GM23338 (cell line): ENCODE measurements at regions not wholly inside any gene's neighbourhood (a gene's known extent, or its start where the extent isn't known, plus 50 kb on each side); places are given as distances from the start of the nearest gene placed in this dataset.

Experiments
- ATAC-seq: fragments of 200-7000 bp; cut with Tn5 transposase; 3 replicates; pipeline ENCODE4 v1.9.1; 2020
- DNase-seq: peaks from one replicate; pipeline ENCODE4 v3.0.0-alpha.2; 2015; ENCODE audit warnings: low spot score
- H2AFZ ChIP-seq: fragments of 200-600 bp; sonication (generic); 2 replicates; pipeline ENCODE4 v1.8.0; 2016; ENCODE audit warnings: antibody characterized with exemption, mild to moderate bottlenecking, moderate library complexity
- H3F3A ChIP-seq: fragments of 200-600 bp; sonication (generic); replicated peaks from 2 replicates; pipeline ENCODE4 v1.8.0; 2017; ENCODE audit warnings: antibody characterized with exemption, mixed run types, low read depth
- H3K27ac ChIP-seq: fragments of 200-600 bp; sonication (generic); 2 replicates; pipeline ENCODE4 v1.6.1; 2016; ENCODE audit warnings: low read depth
- H3K27me3 ChIP-seq: fragments of 200-600 bp; sonication (generic); 2 replicates; pipeline ENCODE4 v1.8.0; 2016; ENCODE audit warnings: mild to moderate bottlenecking, mixed run types, moderate library complexity; ENCODE audit not compliant: insufficient read depth
- H3K36me3 ChIP-seq: fragments of 200-600 bp; sonication (generic); 2 replicates; pipeline ENCODE4 v1.8.0; 2016; ENCODE audit warnings: mild to moderate bottlenecking; ENCODE audit not compliant: insufficient read depth
- H3K4me1 ChIP-seq: fragments of 200-600 bp; sonication (generic); 2 replicates; pipeline ENCODE4 v1.8.0; 2016; ENCODE audit warnings: mild to moderate bottlenecking, moderate library complexity; ENCODE audit not compliant: insufficient read depth
- H3K4me2 ChIP-seq: fragments of 200-600 bp; sonication (generic); 2 replicates; pipeline ENCODE4 v1.7.1; 2017; ENCODE audit warnings: mixed run types
- H3K4me3 ChIP-seq: fragments of 200-600 bp; sonication (generic); 2 replicates; pipeline ENCODE4 v1.6.1; 2016; ENCODE audit warnings: mixed run types
- H3K79me2 ChIP-seq: fragments of 200-600 bp; sonication (generic); replicated peaks from 2 replicates; pipeline ENCODE4 v1.8.0; 2017; ENCODE audit warnings: mild to moderate bottlenecking; ENCODE audit not compliant: insufficient read depth
- H3K9me2 ChIP-seq: fragments of 200-600 bp; sonication (generic); 2 replicates; pipeline ENCODE4 v1.8.0; 2017; ENCODE audit not compliant: insufficient read depth
- H4K20me1 ChIP-seq: fragments of 200-600 bp; sonication (generic); replicated peaks from 2 replicates; pipeline ENCODE4 v1.8.0; 2017; ENCODE audit warnings: mild to moderate bottlenecking; ENCODE audit not compliant: insufficient read depth
- H3K27ac Mint-ChIP-seq: 2 replicates; pipeline ENCODE4 v1.8.0; 2020; ENCODE audit warnings: inconsistent platforms, mild to moderate bottlenecking, moderate library complexity, mixed read lengths
- H3K27me3 Mint-ChIP-seq: 3 replicates; pipeline ENCODE4 v1.8.0; 2022; ENCODE audit warnings: low read depth, mild to moderate bottlenecking, moderate library complexity, mixed read lengths, inconsistent platforms; ENCODE audit not compliant: insufficient read depth, poor library complexity
- H3K36me3 Mint-ChIP-seq: 3 replicates; pipeline ENCODE4 v1.8.0; 2021; ENCODE audit warnings: low read depth, mild to moderate bottlenecking, inconsistent platforms, moderate library complexity, mixed read lengths
- H3K4me1 Mint-ChIP-seq: 3 replicates; pipeline ENCODE4 v1.8.0; 2020; ENCODE audit warnings: mild to moderate bottlenecking, inconsistent platforms, mixed read lengths
- H3K4me3 Mint-ChIP-seq: 3 replicates; pipeline ENCODE4 v1.8.0; 2021; ENCODE audit warnings: moderate library complexity, mild to moderate bottlenecking, inconsistent platforms, mixed read lengths
- H3K9me3 Mint-ChIP-seq: 3 replicates; pipeline ENCODE4 v1.8.0; 2020; ENCODE audit warnings: moderate library complexity, mild to moderate bottlenecking, inconsistent platforms, mixed read lengths
- CREB1 ChIP-seq: fragments of 250-450 bp; sonication (Bioruptor Pico); IDR thresholded peaks from 2 replicates; pipeline ENCODE4 v1.5.0; 2020; ENCODE audit warnings: low read depth, mild to moderate bottlenecking, moderate library complexity
- CTCF ChIP-seq, 2 experiments: fragments of 200-600 bp in 1 of 2; sonication (generic) in 1 of 2; conservative IDR thresholded peaks; 2 replicates each; pipeline versions ENCODE4 v1.5.1 to v1.6.1; 2016 to 2017; ENCODE audit warnings: antibody characterized with exemption in 2 of 2, low read depth in 2 of 2, mild to moderate bottlenecking in 2 of 2, moderate library complexity in 1 of 2
- EZH2 ChIP-seq: fragments of 200-600 bp; sonication (generic); IDR thresholded peaks from one replicate; pipeline ENCODE4 v1.8.0; 2017; ENCODE audit warnings: antibody characterized with exemption, mild to moderate bottlenecking, low read depth; ENCODE audit not compliant: unreplicated experiment
- EZH2phosphoT487 ChIP-seq: fragments of 200-600 bp; sonication (generic); IDR thresholded peaks from one replicate; pipeline ENCODE4 v1.8.1; 2018; ENCODE audit warnings: antibody characterized with exemption; ENCODE audit not compliant: unreplicated experiment
- JUNB ChIP-seq: IDR thresholded peaks from one replicate; pipeline ENCODE4 v1.6.1; 2016; ENCODE audit warnings: antibody characterized with exemption; ENCODE audit not compliant: unreplicated experiment
- NANOG ChIP-seq: IDR thresholded peaks from 2 replicates; pipeline ENCODE4 v1.6.1; 2016; ENCODE audit warnings: antibody characterized with exemption, borderline replicate concordance
- POLR2AphosphoS5 ChIP-seq: IDR thresholded peaks from 2 replicates; pipeline ENCODE4 v1.6.1; 2016; ENCODE audit warnings: antibody characterized with exemption, low read depth
- REST ChIP-seq: IDR thresholded peaks from one replicate; pipeline ENCODE4 v1.6.1; 2018; ENCODE audit warnings: antibody characterized with exemption; ENCODE audit not compliant: unreplicated experiment
- STAT1 ChIP-seq: IDR thresholded peaks from one replicate; pipeline ENCODE4 v1.6.1; 2016; ENCODE audit warnings: antibody characterized with exemption; ENCODE audit not compliant: unreplicated experiment
- ZNF114 ChIP-seq: fragments of 250-450 bp; sonication (Bioruptor Pico); IDR thresholded peaks from 2 replicates; pipeline ENCODE4 v1.5.0; 2020; ENCODE audit warnings: mild to moderate bottlenecking, moderate library complexity
- ZNF331 ChIP-seq: fragments of 250-450 bp; sonication (Bioruptor Pico); IDR thresholded peaks from 2 replicates; pipeline ENCODE4 v1.5.0; 2020; ENCODE audit warnings: low read depth, mild to moderate bottlenecking, moderate library complexity
- TF ChIP-seq, protein P1 (sequence below): fragments of 250-450 bp; sonication (Bioruptor Pico); IDR thresholded peaks from 2 replicates; pipeline ENCODE4 v1.5.0; 2020; ENCODE audit warnings: mild to moderate bottlenecking, moderate library complexity

- Histone ChIP-seq H3K4me3 (no peak overlapping the region), H3K4me1 (no peaks in the 10 kb centered on the region), H3K79me2 (no peaks in the 10 kb centered on the region), H3K4me2 (no peak overlapping the region), H3K27ac (no peak overlapping the region), H3K27me3 (no peaks in the 10 kb centered on the region), H3K9me2 (no peaks in the 10 kb centered on the region), H3F3A (no peaks in the 10 kb centered on the region), H4K20me1 (no peaks in the 10 kb centered on the region), H3K36me3 (no peaks in the 10 kb centered on the region), H2AFZ (no peak overlapping the region)
- Mint-ChIP-seq H3K27me3 (no peaks in the 10 kb centered on the region), H3K27ac (no peak overlapping the region), H3K4me1 (no peaks in the 10 kb centered on the region), H3K4me3 (no peak overlapping the region), H3K9me3 (no peaks in the 10 kb centered on the region), H3K36me3 (no peaks in the 10 kb centered on the region)
- ATAC-seq, result no peak
- TF ChIP-seq ZNF114 (CRISPR knock-in tag), result no peak
- no peak for TF ChIP-seq POLR2AphosphoS5
- no peak for TF ChIP-seq CREB1 (CRISPR knock-in tag)
- no peak for TF ChIP-seq JUNB
- no peak for DNase-seq
These were observed 91.2 kb upstream of the ABI3BP start for GRCh38 chr3:101084404-101084803.

DNA sequence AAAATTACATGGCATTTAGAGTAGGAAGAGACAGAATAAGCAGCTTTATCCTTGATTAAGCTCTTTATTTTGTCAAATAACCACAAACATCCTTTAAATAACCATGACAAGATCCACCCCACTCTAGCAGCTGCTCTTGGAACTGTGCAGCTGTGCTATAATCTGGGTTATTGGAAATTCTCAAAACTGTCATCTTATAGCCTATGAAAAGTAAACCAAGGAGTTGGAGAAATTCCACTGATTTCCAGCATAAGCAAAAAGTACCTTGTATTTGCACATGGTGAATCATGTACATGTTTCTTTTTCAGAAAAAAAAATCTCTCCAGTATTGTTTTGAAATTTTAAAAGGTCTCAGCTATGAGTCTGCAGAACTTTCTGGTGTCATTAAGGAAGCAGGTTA is 88.8 kb upstream of the ABI3BP start:
- no peaks in the 10 kb centered on the region for H3K27me3 ChIP-seq
- H3K79me2 ChIP-seq, result no peaks in the 10 kb centered on the region
- Mint-ChIP-seq H3K27me3 (no peaks in the 10 kb centered on the region), H3K27ac (no peak overlapping the region), H3K9me3 (no peaks in the 10 kb centered on the region), H3K4me3 (no peak overlapping the region), H3K36me3 (no peaks in the 10 kb centered on the region), H3K4me1 (no peaks in the 10 kb centered on the region)
- no peaks in the 10 kb centered on the region for H3F3A ChIP-seq
- no peak for ATAC-seq
- H3K4me2 ChIP-seq, result no peak overlapping the region
- no peaks in the 10 kb centered on the region for H3K4me1 ChIP-seq
- no peak overlapping the region for H3K27ac ChIP-seq
- H2AFZ ChIP-seq, result no peak overlapping the region
- H3K9me2 ChIP-seq, result no peaks in the 10 kb centered on the region
- H3K36me3 ChIP-seq, result no peaks in the 10 kb centered on the region
- H4K20me1 ChIP-seq, result no peaks in the 10 kb centered on the region
- DNase-seq, result no peak
- H3K4me3 ChIP-seq, result no peak overlapping the region
- no peak for TF ChIP-seq CTCF (conservative IDR thresholded peaks at IDR 0.05; ENCODE audit: low read depth in 2 of 2)
- TF ChIP-seq JUNB, result no peak
- no peak for TF ChIP-seq STAT1
- no peak for TF ChIP-seq EZH2phosphoT487
- no peak for TF ChIP-seq ZNF114 (CRISPR knock-in tag)
- no peak for TF ChIP-seq EZH2
- TF ChIP-seq NANOG, result no peak
- no peak for TF ChIP-seq CREB1 (CRISPR knock-in tag)
- TF ChIP-seq POLR2AphosphoS5, result no peak
- no peak for TF ChIP-seq REST
- TF ChIP-seq, protein P1, sequence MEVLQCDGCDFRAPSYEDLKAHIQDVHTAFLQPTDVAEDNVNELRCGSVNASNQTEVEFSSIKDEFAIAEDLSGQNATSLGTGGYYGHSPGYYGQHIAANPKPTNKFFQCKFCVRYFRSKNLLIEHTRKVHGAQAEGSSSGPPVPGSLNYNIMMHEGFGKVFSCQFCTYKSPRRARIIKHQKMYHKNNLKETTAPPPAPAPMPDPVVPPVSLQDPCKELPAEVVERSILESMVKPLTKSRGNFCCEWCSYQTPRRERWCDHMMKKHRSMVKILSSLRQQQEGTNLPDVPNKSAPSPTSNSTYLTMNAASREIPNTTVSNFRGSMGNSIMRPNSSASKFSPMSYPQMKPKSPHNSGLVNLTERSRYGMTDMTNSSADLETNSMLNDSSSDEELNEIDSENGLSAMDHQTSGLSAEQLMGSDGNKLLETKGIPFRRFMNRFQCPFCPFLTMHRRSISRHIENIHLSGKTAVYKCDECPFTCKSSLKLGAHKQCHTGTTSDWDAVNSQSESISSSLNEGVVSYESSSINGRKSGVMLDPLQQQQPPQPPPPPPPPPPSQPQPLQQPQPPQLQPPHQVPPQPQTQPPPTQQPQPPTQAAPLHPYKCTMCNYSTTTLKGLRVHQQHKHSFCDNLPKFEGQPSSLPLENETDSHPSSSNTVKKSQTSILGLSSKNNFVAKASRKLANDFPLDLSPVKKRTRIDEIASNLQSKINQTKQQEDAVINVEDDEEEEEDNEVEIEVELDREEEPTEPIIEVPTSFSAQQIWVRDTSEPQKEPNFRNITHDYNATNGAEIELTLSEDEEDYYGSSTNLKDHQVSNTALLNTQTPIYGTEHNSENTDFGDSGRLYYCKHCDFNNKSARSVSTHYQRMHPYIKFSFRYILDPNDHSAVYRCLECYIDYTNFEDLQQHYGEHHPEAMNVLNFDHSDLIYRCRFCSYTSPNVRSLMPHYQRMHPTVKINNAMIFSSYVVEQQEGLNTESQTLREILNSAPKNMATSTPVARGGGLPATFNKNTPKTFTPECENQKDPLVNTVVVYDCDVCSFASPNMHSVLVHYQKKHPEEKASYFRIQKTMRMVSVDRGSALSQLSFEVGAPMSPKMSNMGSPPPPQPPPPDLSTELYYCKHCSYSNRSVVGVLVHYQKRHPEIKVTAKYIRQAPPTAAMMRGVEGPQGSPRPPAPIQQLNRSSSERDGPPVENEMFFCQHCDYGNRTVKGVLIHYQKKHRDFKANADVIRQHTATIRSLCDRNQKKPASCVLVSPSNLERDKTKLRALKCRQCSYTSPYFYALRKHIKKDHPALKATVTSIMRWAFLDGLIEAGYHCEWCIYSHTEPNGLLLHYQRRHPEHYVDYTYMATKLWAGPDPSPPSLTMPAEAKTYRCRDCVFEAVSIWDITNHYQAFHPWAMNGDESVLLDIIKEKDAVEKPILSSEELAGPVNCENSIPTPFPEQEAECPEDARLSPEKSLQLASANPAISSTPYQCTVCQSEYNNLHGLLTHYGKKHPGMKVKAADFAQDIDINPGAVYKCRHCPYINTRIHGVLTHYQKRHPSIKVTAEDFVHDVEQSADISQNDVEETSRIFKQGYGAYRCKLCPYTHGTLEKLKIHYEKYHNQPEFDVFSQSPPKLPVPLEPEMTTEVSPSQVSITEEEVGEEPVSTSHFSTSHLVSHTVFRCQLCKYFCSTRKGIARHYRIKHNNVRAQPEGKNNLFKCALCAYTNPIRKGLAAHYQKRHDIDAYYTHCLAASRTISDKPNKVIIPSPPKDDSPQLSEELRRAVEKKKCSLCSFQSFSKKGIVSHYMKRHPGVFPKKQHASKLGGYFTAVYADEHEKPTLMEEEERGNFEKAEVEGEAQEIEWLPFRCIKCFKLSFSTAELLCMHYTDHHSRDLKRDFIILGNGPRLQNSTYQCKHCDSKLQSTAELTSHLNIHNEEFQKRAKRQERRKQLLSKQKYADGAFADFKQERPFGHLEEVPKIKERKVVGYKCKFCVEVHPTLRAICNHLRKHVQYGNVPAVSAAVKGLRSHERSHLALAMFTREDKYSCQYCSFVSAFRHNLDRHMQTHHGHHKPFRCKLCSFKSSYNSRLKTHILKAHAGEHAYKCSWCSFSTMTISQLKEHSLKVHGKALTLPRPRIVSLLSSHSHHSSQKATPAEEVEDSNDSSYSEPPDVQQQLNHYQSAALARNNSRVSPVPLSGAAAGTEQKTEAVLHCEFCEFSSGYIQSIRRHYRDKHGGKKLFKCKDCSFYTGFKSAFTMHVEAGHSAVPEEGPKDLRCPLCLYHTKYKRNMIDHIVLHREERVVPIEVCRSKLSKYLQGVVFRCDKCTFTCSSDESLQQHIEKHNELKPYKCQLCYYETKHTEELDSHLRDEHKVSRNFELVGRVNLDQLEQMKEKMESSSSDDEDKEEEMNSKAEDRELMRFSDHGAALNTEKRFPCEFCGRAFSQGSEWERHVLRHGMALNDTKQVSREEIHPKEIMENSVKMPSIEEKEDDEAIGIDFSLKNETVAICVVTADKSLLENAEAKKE, result no peak
- TF ChIP-seq ZNF331 (CRISPR knock-in tag), result no peak
